ENCODE measurements at regions not wholly inside any gene's neighbourhood (a gene's known extent, or its start where the extent isn't known, plus 50 kb on each side); places are given as distances from the start of the nearest gene placed in this dataset.

- H3K4me3 ChIP-seq = no peak overlapping the region
- H3K4me1 ChIP-seq = no peaks in the 10 kb centered on the region
- FAIRE-seq = no peak
- no peak overlapping the region for H3K4me2 ChIP-seq
- H3K27ac ChIP-seq = no peak overlapping the region
- 6% methylated on average over 3 of the region's 3 CpGs for WGBS (ENCODE audit: missing lambda C conversion rate)
- ATAC-seq = no peak
- POLR2A ChIA-PET = no interaction called here
- no peak for TF ChIP-seq USF2 (IDR thresholded peaks at IDR 0.05)
- no peak for TF ChIP-seq RNF2 (IDR thresholded peaks at IDR 0.05; ENCODE audit: borderline replicate concordance, low read depth)
- no peak for TF ChIP-seq FOXS1 (CRISPR knock-in tag; IDR thresholded peaks at IDR 0.05)
- TF ChIP-seq TFCP2L1 (CRISPR knock-in tag; IDR thresholded peaks at IDR 0.05) = no peak
- no peak for TF ChIP-seq E2F6 (IDR thresholded peaks at IDR 0.05; ENCODE audit: borderline replicate concordance, low read depth)
- no peak for TF ChIP-seq RCOR1 (IDR thresholded peaks at IDR 0.05; ENCODE audit: low read depth, low read length)
- no peak for TF ChIP-seq KDM5A (IDR thresholded peaks at IDR 0.05)
- TF ChIP-seq RAD21 (conservative IDR thresholded peaks at IDR 0.05 in 1 of 2, IDR thresholded peaks at IDR 0.05 in 1 of 2) = no peak
- TF ChIP-seq HOXB13 (CRISPR knock-in tag; IDR thresholded peaks at IDR 0.05; ENCODE audit: low read depth) = no peak
- TF ChIP-seq EHF (CRISPR knock-in tag; IDR thresholded peaks at IDR 0.05) = no peak
- no peak for TF ChIP-seq POLR2AphosphoS2 (conservative IDR thresholded peaks at IDR 0.05; ENCODE audit: low read length)
- TF ChIP-seq ZNF302 (CRISPR knock-in tag; IDR thresholded peaks at IDR 0.05) = no peak
- TF ChIP-seq SMC3 (IDR thresholded peaks at IDR 0.05) = no peak
- TF ChIP-seq CTCF (IDR thresholded peaks at IDR 0.05) = no peak
- TF ChIP-seq RARB (CRISPR knock-in tag; IDR thresholded peaks at IDR 0.05) = no peak
- TF ChIP-seq JUN (IDR thresholded peaks at IDR 0.05) = no peak
- no peak for TF ChIP-seq HDAC2 (IDR thresholded peaks at IDR 0.05)
- CTCF ChIA-PET = no interaction called here
- no peak for DNase-seq (ENCODE audit: low read depth in 1 of 2, low spot score in 1 of 2)
- H3K9me3 ChIP-seq = no peaks in the 10 kb centered on the region
Measured at GRCh38 chr13:57552437-57552836, 79.1 kb upstream of the PCDH17 start.

- no peak overlapping the region for H3K27ac ChIP-seq
- no peak for ATAC-seq
- no peak for DNase-seq (ENCODE audit: low read depth in 1 of 2, low spot score in 1 of 2)
- POLR2A ChIA-PET = no interaction called here
- no peak for TF ChIP-seq CBX8 (IDR thresholded peaks at IDR 0.05)
- no peak for TF ChIP-seq JUN (IDR thresholded peaks at IDR 0.05)
- TF ChIP-seq CEBPB (IDR thresholded peaks at IDR 0.05) = no peak
- no peak for TF ChIP-seq RFX5 (IDR thresholded peaks at IDR 0.05)
- TF ChIP-seq PHF8 (IDR thresholded peaks at IDR 0.05; ENCODE audit: borderline replicate concordance, low read depth) = no peak
- TF ChIP-seq HOXB13 (CRISPR knock-in tag; IDR thresholded peaks at IDR 0.05; ENCODE audit: low read depth) = no peak
- no peak for TF ChIP-seq EP300 (IDR thresholded peaks at IDR 0.05)
- TF ChIP-seq NR3C1 (IDR thresholded peaks at IDR 0.05) = no peak
- no peak for TF ChIP-seq TP53 (CRISPR knock-in tag; IDR thresholded peaks at IDR 0.05)
- TF ChIP-seq FOXS1 (CRISPR knock-in tag; IDR thresholded peaks at IDR 0.05) = no peak
- no peak for TF ChIP-seq SREBF2 (IDR thresholded peaks at IDR 0.05)
- TF ChIP-seq MYC (IDR thresholded peaks at IDR 0.05; ENCODE audit: borderline replicate concordance, low read length) = no peak
- no peak for TF ChIP-seq HES2 (IDR thresholded peaks at IDR 0.05)
- TF ChIP-seq POLR2AphosphoS2 (conservative IDR thresholded peaks at IDR 0.05; ENCODE audit: low read length) = no peak
- TF ChIP-seq BHLHE40 (IDR thresholded peaks at IDR 0.05; ENCODE audit: low read depth, low read length) = no peak
- TF ChIP-seq HDAC2 (IDR thresholded peaks at IDR 0.05) = no peak
- TF ChIP-seq CHD4 (IDR thresholded peaks at IDR 0.05; ENCODE audit: borderline replicate concordance) = no peak
- no peak for TF ChIP-seq RARB (CRISPR knock-in tag; IDR thresholded peaks at IDR 0.05)
- no peak for TF ChIP-seq HOXB5 (CRISPR knock-in tag; IDR thresholded peaks at IDR 0.05)
- no peak for TF ChIP-seq ZSCAN20 (CRISPR knock-in tag; IDR thresholded peaks at IDR 0.05)
- H3K9me3 ChIP-seq = no peaks in the 10 kb centered on the region
- no peak overlapping the region for H3K4me2 ChIP-seq
- FAIRE-seq = no peak
- WGBS (ENCODE audit: missing lambda C conversion rate) = 7% methylated on average over 1 of the region's 1 CpG
- H3K4me3 ChIP-seq = no peak overlapping the region
- CTCF ChIA-PET = no interaction called here
- no peaks in the 10 kb centered on the region for H3K4me1 ChIP-seq
Measured at GRCh38 chr13:57553932-57554331, 77.6 kb upstream of the PCDH17 start.

All from A549 (cell line).